Breast epithelium (tissue), 3 donors: ENCODE measurements at regions not wholly inside any gene's neighbourhood (a gene's known extent, or its start where the extent isn't known, plus 50 kb on each side); places are given as distances from the start of the nearest gene placed in this dataset.

ENCODE experiments used
- POLR2A ChIP-seq: fragments of 450-650 bp; IDR thresholded peaks from one replicate; pipeline ENCODE4 v1.6.1; 2016; ENCODE audit warnings: antibody characterized with exemption, mild to moderate bottlenecking, moderate library complexity
- POLR2AphosphoS5 ChIP-seq, 3 donors: sonication (generic); formaldehyde crosslinking; IDR thresholded peaks; one replicate each; pipeline ENCODE4 v1.6.1; 2017; ENCODE audit warnings: antibody characterized with exemption in 3 of 3
- TF ChIP-seq, protein P1 (sequence below), 3 donors: fragments of 450-650 bp; IDR thresholded peaks; one replicate each; pipeline ENCODE4 v1.5.1; 2016 to 2017; ENCODE audit warnings: antibody characterized with exemption in 3 of 3, mild to moderate bottlenecking in 3 of 3, moderate library complexity in 3 of 3

GRCh38 chr4:26023203-26023972, 109.4 kb downstream of the SMIM20 start:
- TF ChIP-seq, protein P1, sequence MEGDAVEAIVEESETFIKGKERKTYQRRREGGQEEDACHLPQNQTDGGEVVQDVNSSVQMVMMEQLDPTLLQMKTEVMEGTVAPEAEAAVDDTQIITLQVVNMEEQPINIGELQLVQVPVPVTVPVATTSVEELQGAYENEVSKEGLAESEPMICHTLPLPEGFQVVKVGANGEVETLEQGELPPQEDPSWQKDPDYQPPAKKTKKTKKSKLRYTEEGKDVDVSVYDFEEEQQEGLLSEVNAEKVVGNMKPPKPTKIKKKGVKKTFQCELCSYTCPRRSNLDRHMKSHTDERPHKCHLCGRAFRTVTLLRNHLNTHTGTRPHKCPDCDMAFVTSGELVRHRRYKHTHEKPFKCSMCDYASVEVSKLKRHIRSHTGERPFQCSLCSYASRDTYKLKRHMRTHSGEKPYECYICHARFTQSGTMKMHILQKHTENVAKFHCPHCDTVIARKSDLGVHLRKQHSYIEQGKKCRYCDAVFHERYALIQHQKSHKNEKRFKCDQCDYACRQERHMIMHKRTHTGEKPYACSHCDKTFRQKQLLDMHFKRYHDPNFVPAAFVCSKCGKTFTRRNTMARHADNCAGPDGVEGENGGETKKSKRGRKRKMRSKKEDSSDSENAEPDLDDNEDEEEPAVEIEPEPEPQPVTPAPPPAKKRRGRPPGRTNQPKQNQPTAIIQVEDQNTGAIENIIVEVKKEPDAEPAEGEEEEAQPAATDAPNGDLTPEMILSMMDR (IDR thresholded peaks at IDR 0.05) = no peak
- TF ChIP-seq POLR2A = no peak
- no peak for TF ChIP-seq POLR2AphosphoS5 (IDR thresholded peaks at IDR 0.05)
